BE2C (cell line): ENCODE measurements at regions not wholly inside any gene's neighbourhood (a gene's known extent, or its start where the extent isn't known, plus 50 kb on each side); places are given as distances from the start of the nearest gene placed in this dataset.
"Not testable (repeated sequence)": the region's sequence is repeated elsewhere in the genome, so short reads cannot be mapped to it uniquely, and the experiment has no call there.

Source experiments
- DNase-seq: peaks from one replicate; pipeline ENCODE4 v3.0.0-alpha.2; 2020
- H3K27me3 ChIP-seq: fragments of 250-450 bp; sonication (Bioruptor Pico); 2 replicates; pipeline ENCODE4 v1.5.1; 2020; ENCODE audit warnings: mild to moderate bottlenecking
- H3K36me3 ChIP-seq: fragments of 250-450 bp; sonication (Bioruptor Pico); 2 replicates; pipeline ENCODE4 v1.5.1; 2020; ENCODE audit warnings: mild to moderate bottlenecking
- H3K4me1 ChIP-seq: fragments of 250-450 bp; sonication (Bioruptor Pico); 2 replicates; pipeline ENCODE4 v1.5.1; 2020
- H3K4me3 ChIP-seq: 2 replicates; pipeline ENCODE4 v1.5.1; 2011; ENCODE audit warnings: low read depth, low read length
- H3K9me3 ChIP-seq: fragments of 250-450 bp; sonication (Bioruptor Pico); 2 replicates; pipeline ENCODE4 v1.5.1; 2020
- CTCF ChIP-seq: IDR thresholded peaks from 2 replicates; pipeline ENCODE4 v1.5.1; 2012; ENCODE audit warnings: mild to moderate bottlenecking, low read depth, low read length

GRCh38 chr20:41694796-41695195, 76.6 kb upstream of the CHD6 start:
- Histone ChIP-seq H3K9me3 (no peaks in the 10 kb centered on the region), H3K27me3 (no peaks in the 10 kb centered on the region), H3K4me3 (no peak overlapping the region), H3K36me3 (no peaks in the 10 kb centered on the region), H3K4me1 (peaks cover 4% of the 10 kb centered on the region)
- TF ChIP-seq CTCF, result no peak
- DNase-seq, result no peak

- peak; percentile 70 for TF ChIP-seq CTCF
- H3K27me3 ChIP-seq, result no peaks in the 10 kb centered on the region
- H3K4me3 ChIP-seq, result peak overlapping the region; percentile 91
- peaks cover 4% of the 10 kb centered on the region for H3K4me1 ChIP-seq
- DNase-seq, result peak; percentile 84
- no peaks in the 10 kb centered on the region for H3K9me3 ChIP-seq
- no peaks in the 10 kb centered on the region for H3K36me3 ChIP-seq
Measured at GRCh38 chr20:41693136-41693979, 75.2 kb upstream of the CHD6 start.

- Histone ChIP-seq H3K4me3 (peak overlapping the region; percentile 91), H3K4me1 (peaks cover 4% of the 10 kb centered on the region), H3K36me3 (no peaks in the 10 kb centered on the region), H3K9me3 (no peaks in the 10 kb centered on the region), H3K27me3 (no peaks in the 10 kb centered on the region)
- DNase-seq, result peak; percentile 89
- TF ChIP-seq CTCF, result no peak
Measured at GRCh38 chr20:41692479-41693135, 74.4 kb upstream of the CHD6 start.

- TF ChIP-seq CTCF, result no peak
- no peak for DNase-seq
- Histone ChIP-seq H3K27me3 (no peaks in the 10 kb centered on the region), H3K36me3 (no peaks in the 10 kb centered on the region), H3K4me3 (no peak overlapping the region), H3K9me3 (no peaks in the 10 kb centered on the region), H3K4me1 (peaks cover 4% of the 10 kb centered on the region)
Measured at GRCh38 chr20:41691443-41691842, 73.3 kb upstream of the CHD6 start.

- DNase-seq, result no peak
- H3K9me3 ChIP-seq, result no peaks in the 10 kb centered on the region
- H3K27me3 ChIP-seq, result no peaks in the 10 kb centered on the region
- H3K4me1 ChIP-seq, result peaks cover 4% of the 10 kb centered on the region
- no peak for TF ChIP-seq CTCF
- no peak overlapping the region for H3K4me3 ChIP-seq
- no peaks in the 10 kb centered on the region for H3K36me3 ChIP-seq
Measured at GRCh38 chr20:41690702-41691101, 72.5 kb upstream of the CHD6 start.

GRCh38 chr20:41686961-41687360, 68.8 kb upstream of the CHD6 start:
- Histone ChIP-seq H3K4me3 (no peak overlapping the region), H3K4me1 (no peaks in the 10 kb centered on the region), H3K27me3 (no peaks in the 10 kb centered on the region), H3K9me3 (no peaks in the 10 kb centered on the region), H3K36me3 (no peaks in the 10 kb centered on the region)
- no peak for DNase-seq
- TF ChIP-seq CTCF, result no peak

GRCh38 chr20:41685145-41685544, 67.0 kb upstream of the CHD6 start:
- DNase-seq, H3K27me3 ChIP-seq: not testable (repeated sequence)

More at GRCh38 chr20:41685145-41685544, 67.0 kb upstream of the CHD6 start:
- not testable (repeated sequence) for H3K9me3 ChIP-seq, H3K36me3 ChIP-seq, H3K4me3 ChIP-seq, H3K4me1 ChIP-seq
